Ishikawa (cell line): ENCODE measurements at regions not wholly inside any gene's neighbourhood (a gene's known extent, or its start where the extent isn't known, plus 50 kb on each side); places are given as distances from the start of the nearest gene placed in this dataset.

ENCODE experiments used
- CEBPB ChIP-seq: IDR thresholded peaks from 2 replicates; pipeline ENCODE4 v1.6.1; 2012
- CREB1 ChIP-seq: IDR thresholded peaks from 2 replicates; pipeline ENCODE4 v1.6.1; 2012; ENCODE audit warnings: low read depth
- EGR1 ChIP-seq: IDR thresholded peaks from 2 replicates; pipeline ENCODE4 v1.6.1; 2012
- EP300 ChIP-seq: IDR thresholded peaks from 2 replicates; pipeline ENCODE4 v1.6.1; 2012; ENCODE audit warnings: borderline replicate concordance
- FOXM1 ChIP-seq: IDR thresholded peaks from 2 replicates; pipeline ENCODE4 v1.6.1; 2012; ENCODE audit warnings: low read depth, borderline replicate concordance
- MAX ChIP-seq: IDR thresholded peaks from 2 replicates; pipeline ENCODE4 v1.6.1; 2012
- NFIC ChIP-seq: IDR thresholded peaks from 2 replicates; pipeline ENCODE4 v1.6.1; 2012
- RAD21 ChIP-seq: IDR thresholded peaks from 2 replicates; pipeline ENCODE4 v1.6.1; 2012; ENCODE audit warnings: low read depth
- REST ChIP-seq: IDR thresholded peaks from 2 replicates; pipeline ENCODE4 v1.6.1; 2012; ENCODE audit warnings: low read depth, mild to moderate bottlenecking
- TAF1 ChIP-seq: IDR thresholded peaks from 2 replicates; pipeline ENCODE4 v1.6.1; 2012; ENCODE audit warnings: low read depth, mild to moderate bottlenecking
- TCF12 ChIP-seq: IDR thresholded peaks from 2 replicates; pipeline ENCODE4 v1.6.1; 2012; ENCODE audit warnings: low read depth
- TEAD4 ChIP-seq: IDR thresholded peaks from 2 replicates; pipeline ENCODE4 v1.6.1; 2012
- USF1 ChIP-seq: IDR thresholded peaks from 2 replicates; pipeline ENCODE4 v1.6.1; 2012
- YY1 ChIP-seq: IDR thresholded peaks from 2 replicates; pipeline ENCODE4 v1.6.1; 2012; ENCODE audit warnings: low read depth
- ZBTB7A ChIP-seq: IDR thresholded peaks from 2 replicates; pipeline ENCODE4 v1.6.1; 2012; ENCODE audit warnings: low read depth

GRCh38 chr15:95288626-95289025, 1041.9 kb upstream of the NR2F2 start:
- no peak for TF ChIP-seq TEAD4
- TF ChIP-seq CEBPB = no peak
- TF ChIP-seq ZBTB7A = no peak
- no peak for TF ChIP-seq TCF12
- TF ChIP-seq REST = no peak
- no peak for TF ChIP-seq TAF1
- no peak for TF ChIP-seq USF1
- TF ChIP-seq FOXM1 = no peak
- TF ChIP-seq EGR1 = no peak
- no peak for TF ChIP-seq CREB1
- TF ChIP-seq MAX = no peak
- TF ChIP-seq EP300 = no peak
- no peak for TF ChIP-seq YY1
- TF ChIP-seq NFIC = no peak

DNA sequence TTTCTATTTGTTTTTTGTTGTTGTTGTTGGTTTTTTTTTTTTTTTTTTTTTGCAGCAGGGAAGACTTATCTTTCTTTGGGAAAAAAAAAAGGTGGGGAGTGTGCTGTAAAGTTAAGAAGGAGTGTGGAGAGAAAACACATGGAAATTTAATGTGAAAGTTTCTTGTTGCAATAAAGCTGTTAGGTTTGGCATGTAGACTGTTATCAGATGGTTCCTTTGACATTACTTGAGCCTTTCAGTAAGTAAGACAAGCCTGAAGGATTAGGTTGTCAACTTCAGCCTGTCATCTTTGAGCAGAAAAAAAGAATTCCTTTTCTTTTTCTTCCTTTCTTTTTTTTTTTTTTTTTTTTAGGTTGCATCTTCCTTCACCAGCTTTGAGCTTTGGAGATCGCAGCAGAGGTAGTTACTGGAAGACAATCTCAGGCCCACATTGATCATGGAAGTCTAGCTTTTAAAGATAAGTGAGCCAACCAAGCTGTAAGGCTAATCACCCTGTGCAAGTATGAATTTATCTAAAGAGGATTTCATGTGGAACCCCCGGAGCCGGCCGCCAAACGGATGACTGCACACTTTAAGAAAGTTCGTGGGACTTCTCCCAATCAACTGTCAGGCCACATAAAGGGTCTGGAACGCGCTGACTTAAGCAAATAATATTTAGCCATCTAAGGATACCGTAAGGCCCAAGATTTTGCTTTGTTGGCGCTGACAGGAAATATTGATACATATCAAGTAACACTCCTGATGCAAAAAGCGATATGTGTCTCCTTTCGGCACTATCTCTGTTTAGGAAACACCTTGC, 1040.1 kb upstream of the NR2F2 start:
- TF ChIP-seq ZBTB7A = no peak
- no peak for TF ChIP-seq CREB1

DNA sequence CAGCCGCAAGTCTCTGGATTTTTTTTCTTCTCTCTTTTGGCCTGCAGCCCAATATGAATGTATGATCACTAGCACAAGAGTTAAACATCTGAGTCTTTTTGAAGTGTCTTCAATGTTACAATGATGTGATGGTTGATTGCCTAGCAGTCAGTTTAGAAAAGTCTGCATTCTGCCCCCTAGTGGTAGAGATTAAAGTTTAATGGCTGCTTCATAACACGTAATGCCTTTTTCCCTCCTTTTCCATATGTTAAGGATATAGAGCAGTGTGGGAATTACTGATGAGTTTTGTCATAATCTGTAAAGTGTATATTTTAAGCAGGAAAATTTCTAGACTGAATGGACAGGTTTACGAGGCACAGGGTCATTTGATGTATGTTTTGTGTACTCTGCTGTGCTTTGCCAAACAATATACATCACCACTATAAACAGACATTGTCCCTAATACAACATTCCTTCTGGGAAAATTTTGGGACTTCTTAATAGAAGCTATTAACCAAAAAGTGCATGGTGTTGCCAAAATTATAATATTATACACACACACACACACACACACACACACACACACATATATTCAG, 1038.5 kb upstream of the NR2F2 start:
- TF ChIP-seq CEBPB (no peak), RAD21 (peak; percentile 33; the same call in 1 of the 2 replicates)

DNA sequence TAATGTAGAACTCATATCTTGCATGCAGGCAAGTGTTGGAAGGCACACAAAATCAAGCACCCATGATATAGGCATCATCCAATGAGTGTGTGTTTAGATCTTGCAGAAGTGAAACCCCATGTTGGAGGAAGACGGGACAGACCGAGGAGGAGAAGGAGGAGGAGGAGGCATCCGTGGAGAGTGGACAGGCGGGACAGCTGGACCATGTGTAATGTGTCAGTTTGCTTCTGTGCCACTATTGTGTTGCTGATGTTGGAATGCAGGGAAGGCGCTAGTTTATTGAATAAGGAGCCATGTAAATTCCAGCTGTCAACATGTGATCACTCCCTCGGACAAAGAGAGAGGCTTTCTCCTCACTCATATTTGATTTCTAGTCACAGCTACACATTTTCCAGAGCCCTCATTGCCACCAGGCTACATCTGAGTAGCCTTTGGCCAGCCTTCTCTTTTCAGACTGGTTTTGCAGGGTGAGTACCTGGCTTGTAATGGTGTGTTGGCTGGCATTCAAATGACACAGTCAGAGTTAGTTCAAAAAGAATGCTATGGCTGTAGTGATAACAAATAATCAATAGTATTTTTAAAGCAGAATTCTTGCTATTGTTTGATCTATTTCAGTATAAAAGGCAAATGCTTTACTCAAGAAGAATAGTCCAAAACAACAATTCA, 1037.6 kb upstream of the NR2F2 start:
- TF ChIP-seq EP300 (no peak), YY1 (no peak), RAD21 (no peak), ZBTB7A (no peak), CEBPB (no peak), FOXM1 (no peak), REST (no peak), CREB1 (no peak), TCF12 (no peak), TAF1 (no peak), MAX (no peak)

- TF ChIP-seq TCF12 (no peak), TEAD4 (no peak), YY1 (no peak), RAD21 (no peak), EP300 (no peak), MAX (no peak), REST (no peak), CEBPB (no peak), TAF1 (no peak), CREB1 (no peak), NFIC (no peak), ZBTB7A (no peak), USF1 (no peak), FOXM1 (no peak), EGR1 (no peak)
Measured at GRCh38 chr15:95293456-95294031, 1037.0 kb upstream of the NR2F2 start.
